Pancreas (tissue), 10 donors: ENCODE measurements at regions not wholly inside any gene's neighbourhood (a gene's known extent, or its start where the extent isn't known, plus 50 kb on each side); places are given as distances from the start of the nearest gene placed in this dataset.
"Not testable (repeated sequence)": the region's sequence is repeated elsewhere in the genome, so short reads cannot be mapped to it uniquely, and the experiment has no call there.

Experiments
- ATAC-seq, 4 donors: fragments of 200-7000 bp; cut with Tn5 transposase; one replicate each; pipeline versions ENCODE4 v1.8.0 to v1.9.1; 2020; ENCODE audit warnings: mild to moderate bottlenecking in 4 of 4, moderate library complexity in 4 of 4
- DNase-seq, 6 donors: peaks; one replicate each; pipeline ENCODE4 v3.0.0-alpha.2; 2020
- FAIRE-seq: peaks from 2 replicates; lab custom pipeline; 2012; peaks lifted over from hg19 to GRCh38; lab: Jason Lieb, UNC
- H3K27ac ChIP-seq, 4 donors: fragments of 200-600 bp; sonication (generic); 1 replicate in 3 of 4; 2 replicates in 1 of 4; pipeline versions ENCODE4 v1.5.0 to v1.8.0; 2020
- H3K27me3 ChIP-seq, 4 donors: fragments of 200-600 bp; one replicate each; pipeline ENCODE4 v1.8.0; 2021
- H3K36me3 ChIP-seq, 3 donors: fragments of 200-600 bp; sonication (generic) in 1 of 3; one replicate each; pipeline versions ENCODE4 v1.5.0 to v1.8.0; 2020 to 2021
- H3K4me1 ChIP-seq, 3 donors: fragments of 200-600 bp; one replicate each; pipeline ENCODE4 v1.8.0; 2021
- H3K4me3 ChIP-seq, 4 donors: fragments of 200-600 bp; sonication (generic) in 2 of 4; one replicate each; pipeline versions ENCODE4 v1.5.0 to v1.8.0; 2020 to 2021
- H3K9me3 ChIP-seq, 4 donors: fragments of 200-600 bp; one replicate each; pipeline ENCODE4 v1.8.0; 2021
- WGBS, 2 donors: extraction: QIAGEN DNeasy Blood & Tissue Kit; methylation state at CpG; one replicate each; pipeline ENCODE4 v1.1.7; 2013; 5-methylcytosine and 5-hydroxymethylcytosine counted together
- intact Hi-C, 3 donors: fragments of 100-400 bp; cut with DNase I; formaldehyde crosslinking; loops; one replicate each; pipeline versions ENCODE4 v1.11.1 to v1.14.2; 2022
- TF ChIP-seq, protein P1 (sequence below), 4 donors: fragments of 200-600 bp; sonication (generic) in 3 of 4; IDR thresholded peaks; one replicate each; pipeline versions ENCODE4 v1.5.0 to v1.8.0; 2021; ENCODE audit warnings: antibody characterized with exemption in 4 of 4
- donor health status: healthy with polysubstance abuse.
- donor health status: DM: no; HTN: no; CAD: no; lungs with moderate emphysema.
- donor health status: DM: no; HTN: no; CAD: no.
- donor health status: control.
- donor health status: control.
- donor health status: Bipolar disorder and iron deficiency.
- donor health status: DM: yes; HTN: yes; CAD: no.
- donor health status: DM: no; HTN: no; CAD: no.
- donor health status: DM: no; HTN: no; CAD: no.
- donor health status: DM: yes; HTN: yes; CAD: no.

DNA sequence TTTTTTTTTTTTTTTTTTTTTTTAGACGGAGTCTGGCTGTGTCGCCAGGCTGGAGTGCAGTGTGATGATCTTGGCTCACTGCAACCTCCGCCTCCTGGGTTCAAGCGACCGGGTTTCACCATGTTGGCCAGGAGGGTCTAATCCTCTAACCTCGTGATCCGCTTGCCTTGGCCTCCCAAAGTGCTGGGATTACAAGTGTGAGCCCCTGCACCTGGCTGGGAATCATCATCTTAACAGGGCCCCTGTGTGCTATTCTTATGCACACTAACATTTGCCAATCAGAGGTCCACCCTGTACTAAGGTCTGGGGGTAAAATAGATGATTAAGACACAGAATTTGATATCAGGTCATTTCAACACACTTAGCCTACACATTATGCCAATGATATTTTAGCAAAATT, 278.7 kb upstream of the CHRM3 start:
- Histone ChIP-seq H3K27ac (no peak overlapping the region), H3K4me3 (no peak overlapping the region), H3K27me3 (no peaks in the 10 kb centered on the region), H3K36me3 (no peaks in the 10 kb centered on the region), H3K4me1 (no peaks in the 10 kb centered on the region), H3K9me3 (no peaks in the 10 kb centered on the region)
- FAIRE-seq (no peak), ATAC-seq (no peak), DNase-seq (no peak)
- TF ChIP-seq, protein P1, sequence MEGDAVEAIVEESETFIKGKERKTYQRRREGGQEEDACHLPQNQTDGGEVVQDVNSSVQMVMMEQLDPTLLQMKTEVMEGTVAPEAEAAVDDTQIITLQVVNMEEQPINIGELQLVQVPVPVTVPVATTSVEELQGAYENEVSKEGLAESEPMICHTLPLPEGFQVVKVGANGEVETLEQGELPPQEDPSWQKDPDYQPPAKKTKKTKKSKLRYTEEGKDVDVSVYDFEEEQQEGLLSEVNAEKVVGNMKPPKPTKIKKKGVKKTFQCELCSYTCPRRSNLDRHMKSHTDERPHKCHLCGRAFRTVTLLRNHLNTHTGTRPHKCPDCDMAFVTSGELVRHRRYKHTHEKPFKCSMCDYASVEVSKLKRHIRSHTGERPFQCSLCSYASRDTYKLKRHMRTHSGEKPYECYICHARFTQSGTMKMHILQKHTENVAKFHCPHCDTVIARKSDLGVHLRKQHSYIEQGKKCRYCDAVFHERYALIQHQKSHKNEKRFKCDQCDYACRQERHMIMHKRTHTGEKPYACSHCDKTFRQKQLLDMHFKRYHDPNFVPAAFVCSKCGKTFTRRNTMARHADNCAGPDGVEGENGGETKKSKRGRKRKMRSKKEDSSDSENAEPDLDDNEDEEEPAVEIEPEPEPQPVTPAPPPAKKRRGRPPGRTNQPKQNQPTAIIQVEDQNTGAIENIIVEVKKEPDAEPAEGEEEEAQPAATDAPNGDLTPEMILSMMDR (IDR thresholded peaks at IDR 0.05): no peak
- intact Hi-C loops: no loop called here
- WGBS, 2 donors: 85 to 87% methylated on average over 7 of the region's 7 CpGs

DNA sequence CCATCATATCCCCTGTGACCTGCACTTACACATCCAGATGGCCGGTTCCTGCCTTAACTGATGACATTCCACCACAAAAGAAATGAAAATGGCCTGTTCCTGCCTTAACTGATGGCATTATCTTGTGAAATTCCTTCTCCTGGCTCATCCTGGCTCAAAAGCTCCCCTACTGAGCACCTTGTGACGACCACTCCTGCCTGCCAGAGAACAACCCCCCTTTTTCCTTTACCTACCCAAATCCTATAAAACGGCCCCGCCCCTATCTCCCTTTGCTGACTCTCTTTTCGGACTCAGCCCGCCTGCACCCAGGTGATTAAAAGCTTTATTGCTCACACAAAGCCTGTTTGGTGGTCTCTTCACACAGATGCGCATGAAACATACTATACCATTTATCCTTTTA, 279.7 kb upstream of the CHRM3 start:
- H3K9me3 ChIP-seq, H3K4me1 ChIP-seq, H3K27me3 ChIP-seq, FAIRE-seq, H3K36me3 ChIP-seq, ATAC-seq, intact Hi-C loops, DNase-seq, H3K27ac ChIP-seq, H3K4me3 ChIP-seq: not testable (repeated sequence)
- WGBS, 2 donors: 80 to 86% methylated on average over 6 to 7 of the region's 7 CpGs

DNA sequence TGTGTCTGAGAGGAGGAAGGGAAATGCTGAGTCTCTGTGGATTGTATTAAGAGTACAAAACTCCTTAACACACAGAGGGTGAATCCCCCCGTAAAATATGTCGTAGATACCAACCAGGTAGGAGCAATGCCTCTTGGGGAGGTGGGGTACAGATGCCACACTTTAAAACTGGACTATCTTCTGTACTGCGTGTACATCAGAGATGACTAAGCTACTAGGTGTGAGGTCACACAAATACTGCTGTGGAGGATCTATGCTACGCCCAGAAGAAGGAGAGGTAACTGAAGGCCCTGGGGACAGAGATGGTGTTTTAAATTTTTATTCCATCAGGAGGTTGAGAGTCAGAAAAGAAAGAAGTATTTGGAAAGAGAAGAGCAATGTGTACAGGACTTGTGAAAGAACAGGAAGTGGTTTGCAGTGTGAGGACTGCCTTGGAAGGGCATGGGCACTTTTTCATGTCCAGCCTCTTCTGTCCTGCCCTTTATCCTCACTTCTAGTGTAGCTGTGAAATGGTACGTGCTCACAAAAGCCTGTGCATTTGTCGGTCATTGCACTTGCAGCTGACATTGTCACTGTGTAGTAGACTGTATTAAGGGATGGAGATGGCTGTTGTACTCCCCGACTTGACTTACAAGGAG, 287.8 kb upstream of the CHRM3 start:
- no peak for DNase-seq
- FAIRE-seq: no peak
- Histone ChIP-seq H3K27me3 (no peaks in the 10 kb centered on the region), H3K27ac (no peak overlapping the region), H3K4me3 (no peak overlapping the region), H3K4me1 (no peaks in the 10 kb centered on the region), H3K9me3 (no peaks in the 10 kb centered on the region), H3K36me3 (no peaks in the 10 kb centered on the region)
- intact Hi-C loops: no loop called here
- TF ChIP-seq, protein P1 (IDR thresholded peaks at IDR 0.05): no peak
- ATAC-seq: no peak
- WGBS, 2 donors: 73 to 84% methylated on average over 7 of the region's 7 CpGs

DNA sequence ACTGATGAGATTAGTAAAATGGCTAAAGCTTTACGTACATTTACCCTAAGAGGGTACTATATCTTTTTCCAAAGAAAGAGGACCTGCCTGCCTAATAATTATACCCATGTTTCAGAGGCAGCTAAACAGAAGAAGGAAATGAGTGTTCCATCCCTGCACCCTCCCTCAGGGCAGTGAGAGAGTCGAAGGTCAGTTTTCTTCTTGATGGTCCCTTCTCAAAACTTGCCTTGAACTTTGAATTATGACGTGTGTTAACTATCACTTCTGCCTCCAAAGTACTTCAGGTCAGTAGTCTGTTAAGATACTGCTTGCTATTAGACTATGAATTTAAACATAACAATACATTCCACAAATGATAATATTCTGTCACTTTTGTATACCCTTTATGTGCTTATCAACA, 294.8 kb upstream of the CHRM3 start:
- no peak for DNase-seq
- Histone ChIP-seq H3K4me1 (no peaks in the 10 kb centered on the region), H3K27ac (no peak overlapping the region), H3K4me3 (no peak overlapping the region), H3K36me3 (no peaks in the 10 kb centered on the region), H3K9me3 (no peaks in the 10 kb centered on the region), H3K27me3 (no peaks in the 10 kb centered on the region)
- no peak for ATAC-seq
- intact Hi-C loops: no loop called here
- WGBS, 2 donors: 74 to 78% methylated on average over 3 of the region's 3 CpGs
- no peak for FAIRE-seq
- TF ChIP-seq, protein P1 (IDR thresholded peaks at IDR 0.05): no peak

DNA sequence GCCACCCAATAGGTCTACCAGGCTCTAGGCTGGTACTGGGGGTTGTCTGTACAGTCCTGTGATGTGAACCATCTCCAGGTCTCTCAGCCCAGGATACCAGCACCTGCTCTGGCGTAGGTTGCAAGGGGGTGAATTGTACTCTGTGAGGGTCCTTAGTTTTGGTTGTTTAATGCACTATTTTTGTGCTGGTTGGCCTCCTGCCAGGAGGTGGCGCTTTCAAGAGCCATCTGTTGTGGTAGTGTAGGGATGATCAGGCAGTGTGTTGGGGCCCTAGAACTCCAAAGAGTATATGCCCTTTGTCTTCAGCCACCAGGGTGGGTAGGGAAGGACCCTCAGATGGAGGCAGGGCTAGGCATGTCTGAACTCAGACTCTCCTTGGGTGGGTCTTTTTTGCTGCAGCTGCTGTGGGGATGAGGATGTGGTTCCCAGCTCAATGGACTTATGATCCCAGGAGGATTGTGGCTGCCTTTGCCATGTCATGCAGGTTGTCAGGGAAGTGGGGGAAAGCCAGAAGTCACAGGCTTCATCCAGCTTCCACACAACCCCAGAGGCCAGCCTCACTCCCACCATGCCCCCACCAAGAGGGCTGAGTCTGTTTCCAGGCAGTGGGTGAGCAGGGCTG, 301.8 kb upstream of the CHRM3 start:
- 83% methylated on average over 2 of the region's 2 CpGs for WGBS, 2 donors
- no peak for ATAC-seq
- no peaks in the 10 kb centered on the region for H3K36me3 ChIP-seq
- TF ChIP-seq, protein P1 (IDR thresholded peaks at IDR 0.05): no peak
- intact Hi-C loops: no loop called here
- H3K27me3 ChIP-seq: no peaks in the 10 kb centered on the region
- no peak overlapping the region for H3K27ac ChIP-seq
- peak in 1 of 6 donors; percentile 20 for DNase-seq
- FAIRE-seq: no peak
- no peaks in the 10 kb centered on the region for H3K9me3 ChIP-seq
- H3K4me3 ChIP-seq: no peak overlapping the region
- no peaks in the 10 kb centered on the region for H3K4me1 ChIP-seq

DNA sequence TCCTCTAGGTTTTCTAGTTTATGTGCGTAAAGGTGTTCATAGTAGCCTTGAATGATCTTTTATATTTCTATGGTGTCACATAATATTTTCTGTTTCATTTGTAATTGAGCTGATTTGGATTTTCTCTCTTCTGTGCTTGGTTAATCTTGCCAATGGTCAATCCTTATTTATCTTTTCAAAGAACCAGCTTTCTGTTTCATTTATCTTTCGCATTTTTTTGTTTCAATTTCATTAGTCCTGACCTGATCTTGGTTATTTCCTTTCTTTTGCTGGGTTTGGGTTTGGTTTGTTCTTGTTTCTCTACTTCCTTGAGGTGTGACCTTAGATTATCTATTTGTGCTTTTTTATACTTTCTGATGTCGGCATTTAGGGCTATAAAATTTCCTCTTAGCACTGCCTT, 304.4 kb upstream of the CHRM3 start:
- H3K27me3 ChIP-seq, H3K4me3 ChIP-seq, H3K4me1 ChIP-seq, intact Hi-C loops, H3K27ac ChIP-seq, DNase-seq, ATAC-seq, H3K36me3 ChIP-seq, FAIRE-seq, H3K9me3 ChIP-seq: not testable (repeated sequence)
- WGBS, 2 donors: 78 to 85% methylated on average over 3 of the region's 3 CpGs
